A549 (cell line): ENCODE measurements at regions not wholly inside any gene's neighbourhood (a gene's known extent, or its start where the extent isn't known, plus 50 kb on each side); places are given as distances from the start of the nearest gene placed in this dataset.
A peak's percentile ranks its signal among the peaks of the same experiment; 100 is the strongest.

Experiments used
- ATAC-seq, 2 experiments: fragments of 200-7000 bp in 1 of 2; fragments of >200 bp in 1 of 2; cut with Nextera tagmentation in 1 of 2; cut with Tn5 transposase in 1 of 2; 3 replicates each; pipeline versions ENCODE4 v1.8.0 to v1.9.1; 2018 to 2020; ENCODE audit warnings: mild to moderate bottlenecking in 1 of 2, moderate library complexity in 1 of 2
- CTCF ChIA-PET: fragments of 300-600 bp; sonication (Branson Sonifier 250); formaldehyde crosslinking; extraction: SDS; loops from one replicate; lab custom pipeline; 2021; ENCODE audit warnings: antibody characterized with exemption, inconsistent platforms; lab: Yijun Ruan, JAX
- POLR2A ChIA-PET: fragments of 350-600 bp; formaldehyde crosslinking; extraction: SDS; loops from one replicate; lab custom pipeline; 2021; ENCODE audit warnings: antibody characterized with exemption, inconsistent platforms; lab: Yijun Ruan, JAX
- DNase-seq, 2 experiments: peaks; one replicate each; pipeline versions ENCODE4 v3.0.0 to v3.0.0-alpha.2; 2011 to 2016; ENCODE audit warnings: low read depth in 1 of 2, low spot score in 1 of 2
- FAIRE-seq: peaks from 2 replicates; lab custom pipeline; 2011; peaks lifted over from hg19 to GRCh38; lab: Jason Lieb, UNC
- H3K27ac ChIP-seq, 2 experiments: fragments of >200 bp; sonication (Bioruptor Twin); formaldehyde crosslinking; 3 replicates each; pipeline ENCODE4 v1.5.1; 2016 to 2017
- H3K4me1 ChIP-seq: fragments of >200 bp; sonication (Bioruptor Twin); formaldehyde crosslinking; 3 replicates; pipeline ENCODE4 v1.6.1; 2016
- H3K4me2 ChIP-seq: fragments of >200 bp; sonication (Bioruptor Twin); formaldehyde crosslinking; 3 replicates; pipeline ENCODE4 v1.6.1; 2016
- H3K4me3 ChIP-seq: fragments of >200 bp; sonication (Bioruptor Twin); formaldehyde crosslinking; 3 replicates; pipeline ENCODE4 v1.5.1; 2016
- H3K9me3 ChIP-seq: fragments of >200 bp; sonication (Bioruptor Twin); formaldehyde crosslinking; 3 replicates; pipeline ENCODE4 v1.6.1; 2016
- BCL3 ChIP-seq: fragments of >200 bp; sonication (Bioruptor Twin); formaldehyde crosslinking; IDR thresholded peaks from 3 replicates; pipeline ENCODE4 v1.6.1; 2016
- CBX8 ChIP-seq: fragments of 200-600 bp; sonication (generic); IDR thresholded peaks from 2 replicates; pipeline ENCODE4 v1.6.1; 2016
- CHD4 ChIP-seq: fragments of 200-600 bp; sonication (generic); IDR thresholded peaks from 2 replicates; pipeline ENCODE4 v1.6.1; 2016; ENCODE audit warnings: antibody characterized with exemption, mild to moderate bottlenecking, borderline replicate concordance
- E2F6 ChIP-seq: IDR thresholded peaks from 2 replicates; pipeline ENCODE4 v1.6.1; 2012; ENCODE audit warnings: low read depth, borderline replicate concordance
- EHMT2 ChIP-seq: fragments of 200-600 bp; sonication (generic); IDR thresholded peaks from 2 replicates; pipeline ENCODE4 v1.6.1; 2016; ENCODE audit warnings: antibody characterized with exemption, low read depth, mild to moderate bottlenecking, moderate library complexity
- ELK1 ChIP-seq: fragments of 150-350 bp; IDR thresholded peaks from 2 replicates; pipeline ENCODE4 v1.6.1; 2014; ENCODE audit warnings: low read depth, mild to moderate bottlenecking, low read length
- ESRRA ChIP-seq: fragments of 150-350 bp; IDR thresholded peaks from 2 replicates; pipeline ENCODE4 v1.6.1; 2014; ENCODE audit warnings: mild to moderate bottlenecking, low read length, borderline replicate concordance
- FOXS1 ChIP-seq: fragments of 250-450 bp; sonication (Bioruptor Pico); IDR thresholded peaks from 2 replicates; pipeline ENCODE4 v1.5.0; 2020; ENCODE audit warnings: mild to moderate bottlenecking, moderate library complexity
- GATA3 ChIP-seq: IDR thresholded peaks from 2 replicates; pipeline ENCODE4 v1.6.1; 2012; ENCODE audit warnings: borderline replicate concordance
- HEYL ChIP-seq: fragments of 250-450 bp; sonication (Bioruptor Pico); IDR thresholded peaks from 2 replicates; pipeline ENCODE4 v1.8.0; 2021; ENCODE audit warnings: mild to moderate bottlenecking, moderate library complexity
- HOXA7 ChIP-seq: fragments of 250-450 bp; sonication (Bioruptor Pico); IDR thresholded peaks from 2 replicates; pipeline ENCODE4 v1.5.0; 2020; ENCODE audit warnings: mild to moderate bottlenecking, moderate library complexity
- HOXB13 ChIP-seq: fragments of 250-450 bp; sonication (Bioruptor Pico); IDR thresholded peaks from 2 replicates; pipeline ENCODE4 v1.5.0; 2020; ENCODE audit warnings: low read depth, mild to moderate bottlenecking, moderate library complexity
- HOXB5 ChIP-seq: fragments of 250-450 bp; sonication (Bioruptor Pico); IDR thresholded peaks from 2 replicates; pipeline ENCODE4 v1.5.0; 2020; ENCODE audit warnings: mild to moderate bottlenecking, moderate library complexity
- MAFK ChIP-seq: fragments of 450-650 bp; IDR thresholded peaks from 2 replicates; pipeline ENCODE4 v1.6.1; 2014; ENCODE audit not compliant: partially characterized antibody
- NFE2L2 ChIP-seq: fragments of 150-350 bp; conservative IDR thresholded peaks from 2 replicates; pipeline ENCODE4 v1.6.1; 2014; ENCODE audit warnings: low read length
- PBX3 ChIP-seq: IDR thresholded peaks from 2 replicates; pipeline ENCODE4 v1.6.1; 2012
- PHF8 ChIP-seq: fragments of 200-600 bp; sonication (generic); IDR thresholded peaks from 2 replicates; pipeline ENCODE4 v1.6.1; 2016; ENCODE audit warnings: low read depth, mild to moderate bottlenecking, antibody characterized with exemption, moderate library complexity, borderline replicate concordance
- RARB ChIP-seq: fragments of 250-450 bp; sonication (Bioruptor Pico); IDR thresholded peaks from 2 replicates; pipeline ENCODE4 v1.8.0; 2021; ENCODE audit warnings: mild to moderate bottlenecking, moderate library complexity
- RCOR1 ChIP-seq: fragments of 150-350 bp; IDR thresholded peaks from 2 replicates; pipeline ENCODE4 v1.6.1; 2014; ENCODE audit warnings: antibody characterized with exemption, low read length, low read depth
- TFCP2L1 ChIP-seq: fragments of 250-450 bp; sonication (Bioruptor Pico); IDR thresholded peaks from 2 replicates; pipeline ENCODE4 v1.5.0; 2021; ENCODE audit warnings: mild to moderate bottlenecking
- TP53 ChIP-seq: fragments of 250-450 bp; sonication (Bioruptor Pico); IDR thresholded peaks from 2 replicates; pipeline ENCODE4 v1.5.0; 2021; ENCODE audit warnings: mild to moderate bottlenecking, moderate library complexity
- USF2 ChIP-seq: fragments of 450-650 bp; IDR thresholded peaks from 2 replicates; pipeline ENCODE4 v1.6.1; 2014; ENCODE audit warnings: antibody characterized with exemption
- WGBS: methylation state at CpG from one replicate; pipeline ENCODE4 v1.1.6; 2017; ENCODE audit errors: missing lambda C conversion rate; 5-methylcytosine and 5-hydroxymethylcytosine counted together

- TF ChIP-seq BCL3 (no peak), CBX8 (no peak), ELK1 (no peak), PHF8 (no peak), GATA3 (no peak), EHMT2 (peak; percentile 94), HOXA7 (CRISPR knock-in tag) (no peak), CHD4 (no peak), TFCP2L1 (no peak), HOXB5 (CRISPR knock-in tag) (peak; percentile 74; the same call in 1 of the 2 replicates), TP53 (CRISPR knock-in tag) (no peak), RCOR1 (no peak), E2F6 (no peak), HEYL (CRISPR knock-in tag) (no peak), USF2 (no peak), FOXS1 (peak; percentile 38; the same call in 1 of the 2 replicates), ESRRA (no peak), PBX3 (no peak), MAFK (no peak), HOXB13 (CRISPR knock-in tag) (peak; percentile 71; the same call in 1 of the 2 replicates), RARB (CRISPR knock-in tag) (no peak)
- TF ChIP-seq, all 56 proteins: peak for 5
These were observed 103.6 kb upstream of the HSD17B12 start (continued) for GRCh38 chr11:43576803-43577521.

GRCh38 chr11:43577566-43578264, 102.8 kb upstream of the HSD17B12 start:
- no peak for TF ChIP-seq NFE2L2
- CTCF ChIA-PET = interaction anchor here (0.8 to 5.1 kb wide), 9 partner anchors 9 to 495 kb away, joined by 3 to 47 read pairs (median 3); no protein-coding TSS in a partner anchor
- H3K4me3 ChIP-seq = no peak overlapping the region; the same call in 1 of the 3 replicates
- ATAC-seq (no peak), FAIRE-seq (no peak), DNase-seq (no peak)
- H3K4me2 ChIP-seq = peak overlapping the region; percentile 100; the same call in 2 of the 3 replicates
- no peaks in the 10 kb centered on the region for H3K9me3 ChIP-seq
- WGBS = 42% methylated on average over 17 of the region's 17 CpGs
- H3K4me1 ChIP-seq = peaks cover 39% of the 10 kb centered on the region; the same call in 2 of the 3 replicates
- POLR2A ChIA-PET = no interaction called here
- H3K27ac ChIP-seq = no peak overlapping the region
